ENCODE measurements at regions not wholly inside any gene's neighbourhood (a gene's known extent, or its start where the extent isn't known, plus 50 kb on each side); places are given as distances from the start of the nearest gene placed in this dataset.

DNA sequence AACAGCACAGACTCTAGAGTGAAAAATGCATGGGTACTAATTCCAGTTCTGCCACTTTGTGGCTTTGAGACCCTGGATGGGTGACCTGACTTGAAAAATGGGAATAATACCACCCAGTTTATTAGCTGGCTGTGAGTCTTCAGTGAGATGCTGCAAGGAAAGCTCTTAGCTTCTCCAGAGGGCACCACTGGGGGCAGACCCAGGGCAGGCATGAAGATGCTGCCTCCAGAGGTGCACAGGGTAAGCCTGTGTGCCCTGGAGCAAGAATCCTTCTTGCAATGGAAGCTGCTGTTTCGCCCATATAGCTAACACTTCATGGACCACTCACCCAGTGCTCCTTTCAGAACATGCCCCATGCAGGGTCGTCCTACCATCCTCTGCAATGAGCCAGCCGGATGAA, 75.7 kb downstream of the C5orf15 start:
- TF ChIP-seq ELF4 (IDR thresholded peaks at IDR 0.05) (no peak), HDGF (IDR thresholded peaks at IDR 0.05; ENCODE audit: borderline replicate concordance) (no peak), LEF1 (IDR thresholded peaks at IDR 0.05; ENCODE audit: borderline replicate concordance) (no peak), FOXK2 (IDR thresholded peaks at IDR 0.05) (no peak), ZNF384 (IDR thresholded peaks at IDR 0.05) (no peak), ARNT (IDR thresholded peaks at IDR 0.05) (no peak), FOXM1 (IDR thresholded peaks at IDR 0.05; ENCODE audit: borderline replicate concordance) (no peak), SP1 (IDR thresholded peaks at IDR 0.05) (no peak), TARDBP (IDR thresholded peaks at IDR 0.05) (no peak)

Measured in HEK293T (cell line).